Astrocyte of the cerebellum (primary cell): ENCODE measurements at regions not wholly inside any gene's neighbourhood (a gene's known extent, or its start where the extent isn't known, plus 50 kb on each side); places are given as distances from the start of the nearest gene placed in this dataset.
"Not testable (repeated sequence)": the region's sequence is repeated elsewhere in the genome, so short reads cannot be mapped to it uniquely, and the experiment has no call there.

ENCODE experiments used
- DNase-seq: peaks from one replicate; pipeline ENCODE4 v3.0.0-alpha.2; 2011; ENCODE audit warnings: low read depth
- H3K4me3 ChIP-seq: 2 replicates; pipeline ENCODE4 v1.5.1; 2011; ENCODE audit warnings: mild to moderate bottlenecking, low read depth, low read length, moderate library complexity
- CTCF ChIP-seq: IDR thresholded peaks from 2 replicates; pipeline ENCODE4 v1.5.1; 2012; ENCODE audit warnings: low read length, low read depth, moderate library complexity, mild to moderate bottlenecking; ENCODE audit errors: missing control alignments
- in situ Hi-C: cut with HindIII; loops from 2 replicates; pipeline ENCODE4 v1.10.0; 2017; ENCODE audit warnings: low sequenced_read_pairs

GRCh38 chr2:34724107-34724506 is 1125.0 kb upstream of the FAM98A start:
- in situ Hi-C loops, result no loop called here

GRCh38 chr2:34723683-34724082 is 1124.6 kb upstream of the FAM98A start:
- in situ Hi-C loops, result no loop called here
- no peak for DNase-seq
- no peak for TF ChIP-seq CTCF
- no peak overlapping the region for H3K4me3 ChIP-seq

More at GRCh38 chr2:34724107-34724506, 1125.0 kb upstream of the FAM98A start:
- H3K4me3 ChIP-seq, result no peak overlapping the region
- no peak for TF ChIP-seq CTCF
- no peak for DNase-seq

- DNase-seq, result no peak
- in situ Hi-C loops, result no loop called here
- H3K4me3 ChIP-seq, result no peak overlapping the region
- no peak for TF ChIP-seq CTCF
Observed at GRCh38 chr2:34719206-34719605, 1120.1 kb upstream of the FAM98A start.

- in situ Hi-C loops, result no loop called here
Observed at GRCh38 chr2:34705551-34706247, 1106.6 kb upstream of the FAM98A start.

GRCh38 chr2:34703292-34703691 is 1104.2 kb upstream of the FAM98A start:
- in situ Hi-C loops, result no loop called here
- no peak for TF ChIP-seq CTCF
- H3K4me3 ChIP-seq, result no peak overlapping the region
- no peak for DNase-seq

More at GRCh38 chr2:34705551-34706247, 1106.6 kb upstream of the FAM98A start:
- no peak for TF ChIP-seq CTCF
- H3K4me3 ChIP-seq, result no peak overlapping the region
- DNase-seq, result no peak

- H3K4me3 ChIP-seq, DNase-seq, in situ Hi-C loops: not testable (repeated sequence)
Observed at GRCh38 chr2:34702391-34702790, 1103.3 kb upstream of the FAM98A start.

GRCh38 chr2:34677591-34677990 is 1078.5 kb upstream of the FAM98A start:
- in situ Hi-C loops, H3K4me3 ChIP-seq, DNase-seq: not testable (repeated sequence)

- H3K4me3 ChIP-seq, DNase-seq, in situ Hi-C loops: not testable (repeated sequence)
Observed at GRCh38 chr2:34677119-34677531, 1078.0 kb upstream of the FAM98A start.
